Neural cell (in vitro differentiated cells): ENCODE measurements at regions not wholly inside any gene's neighbourhood (a gene's known extent, or its start where the extent isn't known, plus 50 kb on each side); places are given as distances from the start of the nearest gene placed in this dataset.

Experiments
- H2AFZ ChIP-seq: fragments of 200-600, 300-800 bp; sonication (generic), shearing (Covaris generic); 2 replicates; pipeline ENCODE4 v1.6.0; 2014; ENCODE audit warnings: low read depth, mild to moderate bottlenecking, antibody characterized with exemption, low read length, moderate library complexity
- H3F3A ChIP-seq: fragments of 200-600 bp; shearing (Covaris generic); 2 replicates; pipeline ENCODE4 v1.6.1; 2016; ENCODE audit warnings: mild to moderate bottlenecking, moderate library complexity, mixed read lengths, antibody characterized with exemption, low read length; ENCODE audit not compliant: insufficient read depth, poor library complexity, severe bottlenecking
- H3K27ac ChIP-seq: fragments of 200-600, 300-800 bp; sonication (generic), shearing (Covaris generic); 2 replicates; pipeline ENCODE4 v1.5.1; 2014; ENCODE audit warnings: mild to moderate bottlenecking, low read length, moderate library complexity
- H3K27me3 ChIP-seq: fragments of 300-800, 200-600 bp; sonication (generic), shearing (Covaris generic); 2 replicates; pipeline ENCODE4 v1.6.0; 2014; ENCODE audit warnings: mild to moderate bottlenecking, low read depth, low read length, moderate library complexity; ENCODE audit not compliant: insufficient read depth
- H3K36me3 ChIP-seq: fragments of 300-800, 200-600 bp; sonication (generic), shearing (Covaris generic); 2 replicates; pipeline ENCODE4 v1.5.1; 2014; ENCODE audit warnings: mild to moderate bottlenecking, antibody characterized with exemption, low read length, moderate library complexity; ENCODE audit not compliant: insufficient read depth
- H3K4me2 ChIP-seq: fragments of 300-800, 200-600 bp; sonication (generic), shearing (Covaris generic); 2 replicates; pipeline ENCODE4 v1.6.0; 2014; ENCODE audit warnings: mild to moderate bottlenecking, low read length
- H3K4me3 ChIP-seq: fragments of 300-800, 200-600 bp; sonication (generic), shearing (Covaris generic); 2 replicates; pipeline ENCODE4 v1.5.1; 2014; ENCODE audit warnings: mild to moderate bottlenecking, low read length, moderate library complexity
- H3K79me2 ChIP-seq: fragments of 200-600 bp; shearing (Covaris generic); replicated peaks from 2 replicates; pipeline ENCODE4 v1.6.0; 2014; ENCODE audit warnings: mild to moderate bottlenecking, low read length, moderate library complexity; ENCODE audit not compliant: insufficient read depth
- H3K9ac ChIP-seq: fragments of 300-800, 200-600 bp; sonication (generic), shearing (Covaris generic); 2 replicates; pipeline ENCODE4 v1.6.1; 2016; ENCODE audit warnings: mild to moderate bottlenecking, low read length, mixed read lengths
- H3K9me2 ChIP-seq: fragments of 200-600 bp; shearing (Covaris generic); 2 replicates; pipeline ENCODE4 v1.6.1; 2016; ENCODE audit warnings: mild to moderate bottlenecking, low read length, mixed read lengths; ENCODE audit not compliant: insufficient read depth
- H3K9me3 ChIP-seq: fragments of 200-600, 300-800 bp; sonication (generic), shearing (Covaris generic); 2 replicates; pipeline ENCODE4 v1.6.1; 2016; ENCODE audit warnings: mild to moderate bottlenecking, mixed run types, low read length, moderate library complexity, mixed read lengths
- H4K20me1 ChIP-seq: fragments of 200-600 bp; shearing (Covaris generic); 2 replicates; pipeline ENCODE4 v1.6.1; 2016; ENCODE audit warnings: mild to moderate bottlenecking, mixed run types; ENCODE audit not compliant: insufficient read depth
- EP300 ChIP-seq: fragments of 450-650 bp; conservative IDR thresholded peaks from 2 replicates; pipeline ENCODE4 v1.6.1; 2014; ENCODE audit warnings: antibody characterized with exemption, mild to moderate bottlenecking, moderate library complexity; ENCODE audit not compliant: poor library complexity, severe bottlenecking
- EZH2 ChIP-seq: fragments of 200-600, 300-800 bp; shearing (Covaris generic), sonication (generic); IDR thresholded peaks from 2 replicates; pipeline ENCODE4 v1.6.1; 2014; ENCODE audit warnings: antibody characterized with exemption, low read length, borderline replicate concordance, mild to moderate bottlenecking; ENCODE audit not compliant: insufficient read depth, poor library complexity, severe bottlenecking
- MXI1 ChIP-seq: fragments of 450-650 bp; conservative IDR thresholded peaks from 2 replicates; pipeline ENCODE4 v1.6.1; 2014; ENCODE audit warnings: antibody characterized with exemption, mild to moderate bottlenecking; ENCODE audit not compliant: poor library complexity, severe bottlenecking
- POLR2AphosphoS5 ChIP-seq: IDR thresholded peaks from 2 replicates; pipeline ENCODE4 v1.6.1; 2012
- RAD21 ChIP-seq: fragments of 450-650 bp; conservative IDR thresholded peaks from 2 replicates; pipeline ENCODE4 v1.6.1; 2014; ENCODE audit warnings: antibody characterized with exemption, mild to moderate bottlenecking, moderate library complexity
- SMC3 ChIP-seq: fragments of 450-650 bp; conservative IDR thresholded peaks from 2 replicates; pipeline ENCODE4 v1.6.1; 2014; ENCODE audit warnings: antibody characterized with exemption, mild to moderate bottlenecking, moderate library complexity; ENCODE audit not compliant: poor library complexity
- TAF1 ChIP-seq: IDR thresholded peaks from 2 replicates; pipeline ENCODE4 v1.6.1; 2012; ENCODE audit warnings: low read depth
- TF ChIP-seq, protein P1 (sequence below): IDR thresholded peaks from 2 replicates; pipeline ENCODE4 v1.6.1; 2012; ENCODE audit warnings: borderline replicate concordance
- TF ChIP-seq, protein P2 (sequence below): fragments of 450-650 bp; IDR thresholded peaks from 2 replicates; pipeline ENCODE4 v1.5.1; 2014; ENCODE audit warnings: antibody characterized with exemption, mild to moderate bottlenecking, moderate library complexity; ENCODE audit not compliant: poor library complexity, severe bottlenecking

DNA sequence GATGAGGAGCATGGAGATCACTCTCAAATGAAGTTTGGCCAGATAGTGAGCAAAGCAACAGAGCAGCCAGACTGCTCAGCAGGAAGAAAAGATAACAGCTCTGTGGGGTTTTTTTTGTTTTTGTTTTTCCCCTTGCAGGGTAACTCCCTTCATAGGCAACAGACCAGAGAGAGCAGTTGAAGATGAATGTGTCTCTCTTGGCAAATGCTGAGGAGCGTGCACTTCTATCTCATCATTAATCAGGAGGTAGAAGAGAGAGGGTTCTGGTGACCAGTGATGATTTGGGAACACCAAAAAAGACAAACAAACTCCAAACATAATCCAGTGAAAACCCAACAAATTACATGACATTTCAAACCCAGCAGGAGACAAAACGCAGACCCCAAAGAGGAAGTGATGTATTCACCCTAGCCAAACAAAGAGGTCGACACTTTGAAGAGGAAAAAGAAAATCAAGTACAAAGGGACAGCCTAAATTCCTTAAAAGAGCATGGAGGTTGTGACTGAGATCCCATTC is 66.2 kb upstream of the RREB1 start:
- Histone ChIP-seq H3K4me3 (no peak overlapping the region), H3K4me2 (no peak overlapping the region), H4K20me1 (no peaks in the 10 kb centered on the region), H2AFZ (no peak overlapping the region), H3K27ac (no peak overlapping the region), H3K27me3 (no peaks in the 10 kb centered on the region), H3K9me2 (no peaks in the 10 kb centered on the region), H3K79me2 (no peaks in the 10 kb centered on the region), H3K9me3 (no peaks in the 10 kb centered on the region), H3K36me3 (no peaks in the 10 kb centered on the region), H3F3A (no peaks in the 10 kb centered on the region), H3K9ac (no peak overlapping the region)
- TF ChIP-seq POLR2AphosphoS5 (no peak), MXI1 (no peak), EP300 (no peak), SMC3 (no peak), TAF1 (no peak), EZH2 (no peak), RAD21 (no peak)
- TF ChIP-seq, protein P1, sequence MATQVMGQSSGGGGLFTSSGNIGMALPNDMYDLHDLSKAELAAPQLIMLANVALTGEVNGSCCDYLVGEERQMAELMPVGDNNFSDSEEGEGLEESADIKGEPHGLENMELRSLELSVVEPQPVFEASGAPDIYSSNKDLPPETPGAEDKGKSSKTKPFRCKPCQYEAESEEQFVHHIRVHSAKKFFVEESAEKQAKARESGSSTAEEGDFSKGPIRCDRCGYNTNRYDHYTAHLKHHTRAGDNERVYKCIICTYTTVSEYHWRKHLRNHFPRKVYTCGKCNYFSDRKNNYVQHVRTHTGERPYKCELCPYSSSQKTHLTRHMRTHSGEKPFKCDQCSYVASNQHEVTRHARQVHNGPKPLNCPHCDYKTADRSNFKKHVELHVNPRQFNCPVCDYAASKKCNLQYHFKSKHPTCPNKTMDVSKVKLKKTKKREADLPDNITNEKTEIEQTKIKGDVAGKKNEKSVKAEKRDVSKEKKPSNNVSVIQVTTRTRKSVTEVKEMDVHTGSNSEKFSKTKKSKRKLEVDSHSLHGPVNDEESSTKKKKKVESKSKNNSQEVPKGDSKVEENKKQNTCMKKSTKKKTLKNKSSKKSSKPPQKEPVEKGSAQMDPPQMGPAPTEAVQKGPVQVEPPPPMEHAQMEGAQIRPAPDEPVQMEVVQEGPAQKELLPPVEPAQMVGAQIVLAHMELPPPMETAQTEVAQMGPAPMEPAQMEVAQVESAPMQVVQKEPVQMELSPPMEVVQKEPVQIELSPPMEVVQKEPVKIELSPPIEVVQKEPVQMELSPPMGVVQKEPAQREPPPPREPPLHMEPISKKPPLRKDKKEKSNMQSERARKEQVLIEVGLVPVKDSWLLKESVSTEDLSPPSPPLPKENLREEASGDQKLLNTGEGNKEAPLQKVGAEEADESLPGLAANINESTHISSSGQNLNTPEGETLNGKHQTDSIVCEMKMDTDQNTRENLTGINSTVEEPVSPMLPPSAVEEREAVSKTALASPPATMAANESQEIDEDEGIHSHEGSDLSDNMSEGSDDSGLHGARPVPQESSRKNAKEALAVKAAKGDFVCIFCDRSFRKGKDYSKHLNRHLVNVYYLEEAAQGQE, result no peak
- TF ChIP-seq, protein P2, sequence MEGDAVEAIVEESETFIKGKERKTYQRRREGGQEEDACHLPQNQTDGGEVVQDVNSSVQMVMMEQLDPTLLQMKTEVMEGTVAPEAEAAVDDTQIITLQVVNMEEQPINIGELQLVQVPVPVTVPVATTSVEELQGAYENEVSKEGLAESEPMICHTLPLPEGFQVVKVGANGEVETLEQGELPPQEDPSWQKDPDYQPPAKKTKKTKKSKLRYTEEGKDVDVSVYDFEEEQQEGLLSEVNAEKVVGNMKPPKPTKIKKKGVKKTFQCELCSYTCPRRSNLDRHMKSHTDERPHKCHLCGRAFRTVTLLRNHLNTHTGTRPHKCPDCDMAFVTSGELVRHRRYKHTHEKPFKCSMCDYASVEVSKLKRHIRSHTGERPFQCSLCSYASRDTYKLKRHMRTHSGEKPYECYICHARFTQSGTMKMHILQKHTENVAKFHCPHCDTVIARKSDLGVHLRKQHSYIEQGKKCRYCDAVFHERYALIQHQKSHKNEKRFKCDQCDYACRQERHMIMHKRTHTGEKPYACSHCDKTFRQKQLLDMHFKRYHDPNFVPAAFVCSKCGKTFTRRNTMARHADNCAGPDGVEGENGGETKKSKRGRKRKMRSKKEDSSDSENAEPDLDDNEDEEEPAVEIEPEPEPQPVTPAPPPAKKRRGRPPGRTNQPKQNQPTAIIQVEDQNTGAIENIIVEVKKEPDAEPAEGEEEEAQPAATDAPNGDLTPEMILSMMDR, result no peak

DNA sequence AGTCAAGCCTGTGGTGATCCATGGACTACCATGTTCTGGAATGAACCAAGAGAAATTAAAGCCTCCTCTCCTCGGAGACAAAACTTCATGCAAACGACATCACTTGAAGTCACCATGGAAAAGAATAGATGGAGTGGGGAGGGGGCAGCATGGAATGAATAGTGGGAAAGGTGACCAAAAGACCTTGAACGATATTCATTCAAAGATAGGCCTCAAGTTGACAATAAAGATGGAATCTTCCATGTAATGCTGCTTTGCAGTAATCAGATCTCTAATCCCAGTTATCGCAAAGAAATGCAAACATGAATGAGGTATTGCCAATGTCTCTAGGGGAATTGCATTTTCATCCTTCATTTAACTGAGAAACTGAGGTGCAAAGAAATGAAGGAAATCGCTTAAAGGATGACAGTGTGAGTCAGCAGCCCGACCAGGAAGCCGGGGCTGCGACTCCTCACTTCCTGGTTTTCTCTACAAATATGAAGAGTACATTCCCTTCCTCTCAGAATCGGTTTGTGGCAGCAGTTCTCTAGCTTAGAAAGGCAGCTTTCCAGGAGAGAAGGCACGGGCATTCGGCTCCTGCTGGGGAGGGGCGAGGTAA is 65.6 kb upstream of the RREB1 start:
- Histone ChIP-seq H2AFZ (no peak overlapping the region), H3K79me2 (no peaks in the 10 kb centered on the region), H4K20me1 (no peaks in the 10 kb centered on the region), H3K4me2 (no peak overlapping the region), H3K27ac (no peak overlapping the region), H3K4me3 (no peak overlapping the region), H3K36me3 (no peaks in the 10 kb centered on the region), H3K9me2 (no peaks in the 10 kb centered on the region), H3K9me3 (no peaks in the 10 kb centered on the region), H3K27me3 (no peaks in the 10 kb centered on the region), H3K9ac (no peak overlapping the region), H3F3A (no peaks in the 10 kb centered on the region)
- TF ChIP-seq EZH2, result no peak
- TF ChIP-seq, protein P1, result no peak
- TF ChIP-seq EP300, result no peak
- TF ChIP-seq MXI1, result no peak
- TF ChIP-seq, protein P2, result no peak
- no peak for TF ChIP-seq SMC3
- TF ChIP-seq RAD21, result no peak
- TF ChIP-seq POLR2AphosphoS5, result no peak
- TF ChIP-seq TAF1, result no peak
